ENCODE measurements at regions not wholly inside any gene's neighbourhood (a gene's known extent, or its start where the extent isn't known, plus 50 kb on each side); places are given as distances from the start of the nearest gene placed in this dataset.

DNA sequence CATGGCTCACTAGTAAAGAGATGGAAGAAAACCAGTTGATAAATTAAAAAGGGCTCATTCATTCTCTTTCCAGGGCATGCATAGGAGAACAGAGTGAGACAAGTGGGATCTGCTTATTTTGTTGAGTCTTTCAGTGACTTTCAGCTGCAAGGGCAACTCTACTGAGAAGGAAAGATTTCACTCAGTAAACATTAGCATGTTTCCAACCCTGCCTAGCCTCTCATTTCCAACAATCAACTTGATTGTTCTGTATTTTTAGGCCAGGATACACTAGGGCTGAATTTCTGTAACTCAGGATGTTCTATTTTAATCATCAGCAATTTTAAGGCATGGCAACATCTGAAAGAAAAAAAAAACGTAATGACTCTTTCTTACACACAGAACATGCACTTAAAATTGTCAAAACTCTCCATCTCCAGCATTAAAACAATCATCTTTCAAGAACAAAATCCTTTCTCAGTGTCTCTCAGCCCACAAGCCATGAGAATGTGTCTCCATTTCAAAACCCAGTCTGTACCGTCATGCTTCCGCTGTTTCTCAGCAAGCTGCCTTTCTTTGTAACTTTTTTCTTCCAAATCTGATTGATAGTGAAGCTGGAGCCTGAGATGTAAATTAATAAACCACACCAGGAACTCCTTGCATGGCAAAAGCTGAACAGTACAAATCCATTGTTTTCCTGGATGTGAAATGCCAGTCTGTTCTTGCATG is 147.2 kb upstream of the KLF14 start:
- DNase-seq, result no peak

DNA sequence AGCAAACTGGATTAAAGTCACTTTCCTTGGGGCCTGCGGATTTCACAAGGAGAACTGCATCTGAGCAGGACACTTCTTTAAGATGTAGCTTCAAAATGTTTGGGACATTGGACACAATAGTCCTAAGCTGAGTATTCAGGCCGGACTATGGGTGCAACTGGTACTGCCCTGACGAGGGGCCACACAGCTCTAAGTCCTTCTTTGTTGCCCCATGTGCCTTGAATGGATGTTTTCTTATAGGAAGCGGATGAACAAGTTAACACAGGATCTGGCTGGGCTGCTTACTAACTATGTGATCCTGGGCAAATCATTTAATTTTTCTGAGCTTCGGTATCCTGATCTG is 147.8 kb upstream of the KLF14 start:
- no peak for DNase-seq

DNA sequence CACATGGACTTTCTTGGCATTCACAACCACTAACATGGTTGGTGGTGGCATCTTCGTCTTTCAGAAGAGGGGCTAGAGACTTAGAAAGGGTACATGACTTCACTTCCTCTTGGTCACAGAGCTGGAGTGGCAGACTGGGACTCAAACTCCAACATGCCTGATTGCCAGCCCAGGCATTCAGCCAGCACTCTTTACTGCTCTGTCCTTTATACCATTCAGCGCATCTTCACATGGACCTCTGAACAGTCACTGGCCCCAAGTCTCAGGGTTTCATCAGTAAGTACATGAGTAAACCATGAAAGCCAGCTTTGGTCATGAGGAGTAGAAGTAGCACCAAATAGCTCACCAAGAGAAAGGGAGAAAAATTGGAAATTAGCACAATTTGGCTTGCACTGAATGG is 148.4 kb upstream of the KLF14 start:
- DNase-seq, result no peak

DNA sequence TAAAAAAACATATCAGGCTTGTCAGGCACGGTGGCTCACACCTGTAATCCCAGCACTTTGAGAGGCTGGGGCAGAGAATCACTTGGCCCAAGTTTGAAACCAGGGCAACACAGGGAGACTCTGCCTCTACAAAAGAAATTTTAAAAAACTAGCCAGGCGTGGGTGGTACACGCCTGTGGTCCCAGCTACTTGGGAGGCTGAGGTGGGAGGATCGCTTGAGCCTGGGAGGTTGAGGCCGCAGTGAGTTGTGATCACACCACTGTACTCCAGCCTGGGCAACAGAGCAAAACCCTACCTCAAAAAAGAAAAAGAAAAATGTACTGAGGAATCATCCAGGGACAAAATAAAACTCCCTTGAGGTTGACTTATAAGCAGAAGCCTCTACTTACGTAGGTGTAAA is 149.9 kb upstream of the KLF14 start:
- DNase-seq, result no peak

DNA sequence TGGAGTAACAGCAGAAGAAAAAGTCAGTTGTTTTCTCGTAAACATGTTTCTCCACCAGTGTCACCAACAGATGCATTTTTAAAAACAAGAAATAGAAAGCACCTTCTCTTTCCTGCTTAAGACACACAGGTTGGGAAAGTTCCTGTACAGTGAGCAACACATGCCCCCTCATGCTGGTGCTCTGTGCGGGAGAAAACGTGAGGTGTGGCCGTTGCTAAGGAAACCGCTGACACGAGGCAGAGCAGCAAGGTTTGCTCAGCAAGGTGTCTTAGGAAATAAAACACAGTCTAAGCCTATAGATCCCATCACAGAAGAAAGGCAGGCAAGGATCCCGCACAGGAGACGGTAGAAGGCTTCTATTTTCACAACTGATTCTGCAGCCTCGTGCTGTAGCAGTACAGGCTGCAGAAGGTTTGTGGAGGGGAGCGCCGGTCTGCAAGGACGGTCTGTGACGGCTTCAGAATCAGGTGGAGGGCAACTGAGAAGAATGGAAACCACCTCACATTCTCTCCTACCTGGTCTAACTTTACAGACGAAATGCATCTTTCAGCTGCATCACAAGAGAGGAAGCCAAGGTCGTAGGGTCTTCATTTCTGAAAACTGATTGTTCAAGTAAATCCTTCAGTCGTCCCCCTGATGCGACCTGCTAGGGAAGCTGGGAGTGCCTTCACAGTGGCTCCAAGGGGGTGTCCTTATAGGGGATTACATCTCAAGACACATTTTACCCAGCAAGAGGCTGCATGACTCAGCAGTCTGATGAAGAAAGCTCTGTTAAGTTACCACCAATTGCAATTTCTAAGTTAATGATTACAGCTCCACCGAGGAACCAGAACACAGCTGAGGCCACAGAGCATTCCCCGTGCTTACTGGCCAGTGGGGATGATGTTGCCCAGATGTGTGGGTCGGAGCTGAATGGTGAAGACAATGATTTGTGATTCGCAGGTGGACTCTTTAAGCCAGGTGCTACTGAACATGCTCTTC is 150.7 kb upstream of the KLF14 start:
- no peak for DNase-seq

DNA sequence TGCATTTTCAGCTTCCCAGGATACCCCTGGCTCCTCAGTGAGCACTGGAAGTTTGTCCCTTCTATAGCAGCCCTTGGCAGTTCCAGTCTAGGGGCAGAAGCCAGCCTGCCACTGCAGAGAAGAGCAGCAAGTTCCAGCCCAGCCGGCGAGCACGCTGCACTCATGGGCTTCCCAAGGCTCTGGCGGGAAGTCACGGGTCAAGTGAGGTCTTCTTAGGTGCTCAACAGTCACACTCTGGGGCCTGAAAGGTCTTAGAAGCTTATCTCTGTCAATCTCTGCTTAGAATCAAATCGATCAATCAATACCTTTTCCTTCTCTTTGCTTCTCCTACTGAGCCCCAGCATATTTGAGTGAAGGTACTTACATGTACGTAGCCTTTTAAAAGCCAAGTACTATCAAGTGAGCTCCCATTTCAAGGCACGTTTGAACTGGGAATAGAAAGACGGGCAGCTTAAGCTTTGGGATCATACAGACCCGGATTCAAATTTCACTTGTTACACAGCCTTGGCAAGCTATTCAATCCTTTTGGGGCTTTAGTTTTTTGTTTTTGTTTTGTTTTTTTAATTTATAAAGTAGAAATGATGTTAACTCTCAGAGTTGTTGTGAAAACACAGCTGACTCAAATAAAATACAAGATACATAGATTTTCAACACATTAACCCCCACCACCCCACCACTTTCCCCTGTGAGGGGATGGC is 152.6 kb upstream of the KLF14 start:
- DNase-seq, result no peak

DNA sequence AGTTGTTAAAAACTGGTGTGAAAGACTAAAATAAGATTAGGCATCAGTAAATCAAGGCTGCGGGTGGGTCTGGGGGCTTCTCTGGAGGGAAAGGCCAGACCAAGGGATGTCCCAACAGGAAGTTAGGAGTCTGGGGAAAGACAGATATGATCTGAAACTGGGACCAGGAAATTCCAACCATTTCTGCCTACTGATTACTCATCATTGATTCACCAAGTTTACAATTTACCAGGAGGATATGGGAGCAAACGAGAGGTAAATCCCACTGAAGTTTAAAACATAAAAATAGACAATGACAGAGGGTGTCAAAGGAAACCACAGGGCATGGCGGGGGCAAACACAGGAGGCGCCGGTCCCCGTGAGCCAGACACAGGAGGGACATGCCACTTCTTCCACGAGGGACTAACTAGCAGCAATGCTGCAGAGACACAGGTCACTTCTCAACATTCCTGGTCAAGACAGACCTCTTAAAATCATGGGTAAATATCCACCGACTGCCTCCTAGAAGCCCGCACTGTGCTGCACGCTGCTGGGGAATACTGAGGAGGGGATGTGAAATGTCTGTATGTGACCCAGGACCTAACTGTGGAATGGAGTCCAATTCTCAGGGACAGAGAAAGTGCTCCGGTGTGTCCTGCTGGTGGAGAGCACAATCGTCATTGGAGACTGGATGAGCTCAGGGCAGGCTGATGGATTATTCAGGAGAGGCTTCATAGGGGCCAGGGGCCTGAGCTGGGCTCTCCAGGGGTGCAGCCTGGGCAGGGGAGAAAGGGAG is 153.4 kb upstream of the KLF14 start:
- no peak for DNase-seq

DNA sequence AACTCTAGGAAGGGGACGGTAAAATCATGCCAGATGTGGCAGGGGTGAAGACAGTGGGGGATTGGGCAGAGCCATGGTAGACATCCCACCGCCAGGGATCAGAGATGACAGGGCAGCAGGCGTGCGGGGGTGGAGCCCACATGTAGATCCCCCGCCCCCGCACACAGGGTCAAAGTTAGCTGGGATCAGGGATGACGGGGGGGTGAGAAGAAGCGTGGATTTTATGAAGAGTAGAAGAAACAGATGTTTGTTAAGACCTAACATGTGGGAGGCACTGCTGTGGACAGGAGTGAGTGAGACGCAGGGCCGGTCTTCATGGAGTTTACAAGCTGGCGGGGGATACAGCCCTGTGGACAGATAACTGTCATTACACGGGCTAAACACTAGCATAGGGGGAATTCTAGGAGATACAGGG is 154.0 kb upstream of the KLF14 start:
- DNase-seq, result no peak

DNA sequence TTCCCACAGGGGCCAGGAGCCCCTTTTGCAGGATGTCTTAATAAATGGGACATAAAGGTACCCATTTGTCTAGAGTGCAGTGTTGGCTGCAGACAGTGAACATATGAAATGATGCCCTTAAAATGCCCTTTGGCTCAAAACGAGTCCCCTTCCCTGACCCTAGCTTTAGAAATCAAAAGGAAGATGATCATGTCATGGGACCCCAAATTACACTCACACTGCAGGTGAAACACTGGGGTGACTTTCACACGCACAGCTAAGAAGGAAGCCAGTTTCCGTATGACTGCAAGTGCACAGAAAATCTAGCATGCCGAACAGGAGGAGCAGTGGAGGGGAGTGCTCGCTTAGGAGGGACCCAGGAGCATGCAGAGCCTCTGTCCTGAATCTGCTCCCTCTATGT is 154.5 kb upstream of the KLF14 start:
- DNase-seq, result no peak

DNA sequence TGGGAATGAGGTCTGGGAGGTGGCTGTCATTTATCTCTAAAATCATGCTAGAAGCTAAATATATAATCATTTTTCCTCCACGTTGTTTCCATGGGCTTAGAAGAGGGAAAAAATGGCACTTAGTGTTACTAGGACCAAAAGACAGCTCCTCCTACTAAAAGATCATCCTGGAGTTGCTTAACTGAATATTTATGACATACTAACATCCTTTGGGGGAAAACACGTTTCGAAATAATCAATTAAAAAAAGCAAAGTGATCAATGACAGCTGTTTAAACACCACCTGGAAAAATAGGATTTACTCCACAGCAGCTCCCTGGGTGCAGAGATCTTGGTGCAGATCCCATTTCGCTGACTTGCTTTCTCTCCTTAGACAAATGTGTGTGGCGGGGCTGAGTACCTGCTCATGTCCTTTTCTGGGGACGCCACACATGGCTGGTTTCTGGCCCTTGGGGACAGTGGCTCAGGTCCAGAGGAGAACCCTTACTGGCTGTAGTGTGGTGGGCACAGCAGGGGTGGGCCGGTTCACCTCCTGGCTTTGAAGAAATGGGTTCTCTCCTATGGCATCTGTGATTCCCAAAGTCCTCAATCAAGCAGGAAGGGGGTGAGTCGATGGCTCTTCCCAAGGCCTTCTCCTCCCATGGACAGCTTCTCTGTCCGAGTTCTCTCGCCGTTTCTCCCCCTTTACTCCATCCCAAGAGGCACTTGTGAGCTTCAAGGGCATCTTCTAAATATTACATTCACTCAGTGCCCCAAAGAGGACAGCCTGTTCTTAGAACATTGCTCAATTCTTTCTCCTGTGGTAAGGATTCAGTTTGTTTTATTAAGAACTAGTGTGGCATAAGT is 156.4 kb upstream of the KLF14 start:
- DNase-seq, result no peak

DNA sequence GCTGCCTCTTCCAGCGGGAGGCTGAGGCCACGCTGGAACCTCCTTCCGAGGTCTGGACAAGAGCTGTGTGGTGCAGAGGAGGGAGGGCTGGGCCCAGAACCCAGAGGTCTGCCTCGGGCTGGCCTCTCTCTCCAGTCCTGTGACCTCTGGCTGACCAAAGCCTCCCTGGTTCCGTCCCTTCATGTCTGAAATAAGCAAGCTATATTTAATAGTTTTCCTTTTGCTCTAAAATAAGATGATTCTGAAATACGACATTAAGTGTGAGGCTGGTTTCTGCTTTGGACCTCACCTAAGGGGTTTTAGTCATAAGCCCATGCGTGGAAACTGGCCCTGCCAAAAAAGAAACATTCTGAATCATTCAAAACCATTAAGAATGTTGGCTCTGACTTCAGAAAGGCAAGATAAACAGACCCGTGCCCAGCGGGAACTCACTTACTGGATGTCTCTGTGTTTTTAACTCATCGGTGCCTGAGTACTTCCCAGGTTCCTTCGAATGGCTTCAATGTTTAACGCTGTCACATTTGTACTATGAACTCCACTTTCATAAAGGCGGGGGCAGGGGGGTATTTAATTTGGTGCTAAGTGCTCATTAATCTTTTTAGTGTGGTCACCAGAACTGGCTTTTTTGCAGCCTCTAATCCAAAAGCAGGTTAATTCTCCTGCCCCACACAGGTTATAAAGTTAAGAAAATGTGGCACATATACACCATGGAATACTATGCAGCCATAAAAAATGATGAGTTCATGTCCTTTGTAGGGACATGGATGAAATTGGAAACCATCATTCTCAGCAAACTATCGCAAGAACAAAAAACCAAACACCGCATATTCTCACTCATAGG is 157.5 kb upstream of the KLF14 start:
- DNase-seq, result no peak

DNA sequence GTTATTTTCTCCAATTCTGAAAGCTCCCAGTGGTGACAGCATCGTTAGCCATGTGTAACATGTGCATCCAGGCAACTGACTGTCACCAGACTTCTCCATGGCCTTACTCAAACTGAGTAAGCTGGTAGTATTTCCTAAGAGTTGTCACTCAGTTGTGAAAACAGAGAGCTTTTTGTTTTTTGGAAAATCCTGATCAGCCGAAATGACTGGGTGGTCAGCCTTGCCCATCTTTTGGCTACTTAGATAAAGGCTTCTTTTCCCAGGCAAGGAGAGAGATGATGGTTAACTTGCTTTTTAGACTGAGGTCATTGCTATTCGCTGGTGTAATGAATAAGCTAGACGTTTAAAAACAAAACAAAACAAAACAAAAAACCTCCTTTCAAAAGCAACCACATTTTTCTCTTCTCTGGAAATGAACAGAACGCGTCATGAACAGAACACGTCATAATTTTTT is 159.5 kb upstream of the KLF14 start:
- DNase-seq, result no peak

DNA sequence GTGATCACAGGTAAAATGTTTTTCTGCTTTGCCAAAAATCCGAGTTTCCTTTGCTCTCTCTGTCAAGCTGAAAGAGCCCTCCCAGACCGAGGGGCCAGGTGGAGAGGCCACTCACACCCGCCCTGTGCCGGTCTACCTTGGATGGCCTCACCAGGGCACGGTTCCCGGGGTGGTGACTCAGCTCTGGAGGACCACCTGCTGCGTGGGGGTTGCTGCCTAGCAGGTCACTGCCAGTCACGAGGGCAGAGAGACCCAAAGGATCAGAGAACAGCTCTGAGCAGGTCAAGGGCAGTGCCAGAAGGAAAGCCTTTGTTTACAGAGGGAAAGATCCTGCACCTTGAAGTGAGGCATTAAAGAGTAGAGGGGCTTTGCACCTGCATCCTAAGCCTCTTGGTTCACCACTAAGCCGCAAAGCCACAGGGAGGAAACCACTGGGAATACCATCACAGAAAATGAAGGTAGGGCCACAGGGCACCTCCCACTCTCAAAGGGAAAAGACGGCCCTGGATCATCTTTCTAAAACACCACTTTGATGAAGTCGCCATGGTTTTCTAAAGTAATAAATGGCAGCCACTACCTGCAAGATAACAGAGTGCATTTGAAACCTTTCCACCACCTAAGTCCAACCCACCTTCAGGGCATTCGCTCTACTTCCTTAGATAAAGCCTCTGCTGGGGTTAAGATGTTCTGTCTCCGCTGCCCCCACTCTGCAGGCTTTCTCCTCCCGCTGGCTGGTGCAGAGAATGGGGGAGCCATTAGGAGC is 160.3 kb upstream of the KLF14 start:
- no peak for DNase-seq

DNA sequence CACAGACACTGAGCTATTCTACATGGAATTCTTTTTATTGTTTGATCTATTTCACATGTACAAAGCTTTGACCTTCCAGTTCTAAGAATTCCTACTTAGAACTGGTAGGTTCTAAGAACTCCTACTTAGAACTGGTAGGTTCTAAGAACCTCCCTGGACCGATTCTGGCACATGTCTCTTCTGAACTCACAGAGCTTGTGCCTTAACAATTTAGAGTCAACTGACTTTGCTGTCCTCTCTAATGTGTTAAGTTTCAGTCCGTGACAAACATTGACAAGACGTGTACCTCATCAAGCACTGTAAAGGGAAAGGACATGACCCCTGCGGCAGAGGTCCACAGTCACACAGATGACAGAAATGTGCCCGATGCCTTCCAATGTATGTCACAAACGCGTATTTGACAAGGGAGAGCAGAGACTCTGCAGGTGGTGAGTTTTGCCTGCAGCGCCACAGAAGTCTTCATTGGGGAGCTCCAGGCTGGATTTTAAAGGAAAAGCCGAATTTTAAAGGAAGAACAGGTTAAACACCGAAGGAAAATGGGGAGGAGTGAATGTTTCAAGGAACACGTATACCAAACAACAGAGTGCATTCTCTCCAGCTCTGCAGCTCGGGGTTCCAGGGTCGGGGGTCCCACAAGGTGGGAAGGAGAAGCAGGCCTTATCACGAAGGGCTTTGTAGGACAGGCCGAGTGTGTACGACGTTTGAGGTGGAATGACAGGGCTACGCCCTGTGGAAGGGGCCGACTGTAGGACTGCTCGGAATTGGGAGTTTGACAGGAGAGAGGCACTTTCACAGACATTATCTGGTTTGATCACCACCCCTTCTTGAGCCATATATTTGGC is 161.1 kb upstream of the KLF14 start:
- no peak for DNase-seq

DNA sequence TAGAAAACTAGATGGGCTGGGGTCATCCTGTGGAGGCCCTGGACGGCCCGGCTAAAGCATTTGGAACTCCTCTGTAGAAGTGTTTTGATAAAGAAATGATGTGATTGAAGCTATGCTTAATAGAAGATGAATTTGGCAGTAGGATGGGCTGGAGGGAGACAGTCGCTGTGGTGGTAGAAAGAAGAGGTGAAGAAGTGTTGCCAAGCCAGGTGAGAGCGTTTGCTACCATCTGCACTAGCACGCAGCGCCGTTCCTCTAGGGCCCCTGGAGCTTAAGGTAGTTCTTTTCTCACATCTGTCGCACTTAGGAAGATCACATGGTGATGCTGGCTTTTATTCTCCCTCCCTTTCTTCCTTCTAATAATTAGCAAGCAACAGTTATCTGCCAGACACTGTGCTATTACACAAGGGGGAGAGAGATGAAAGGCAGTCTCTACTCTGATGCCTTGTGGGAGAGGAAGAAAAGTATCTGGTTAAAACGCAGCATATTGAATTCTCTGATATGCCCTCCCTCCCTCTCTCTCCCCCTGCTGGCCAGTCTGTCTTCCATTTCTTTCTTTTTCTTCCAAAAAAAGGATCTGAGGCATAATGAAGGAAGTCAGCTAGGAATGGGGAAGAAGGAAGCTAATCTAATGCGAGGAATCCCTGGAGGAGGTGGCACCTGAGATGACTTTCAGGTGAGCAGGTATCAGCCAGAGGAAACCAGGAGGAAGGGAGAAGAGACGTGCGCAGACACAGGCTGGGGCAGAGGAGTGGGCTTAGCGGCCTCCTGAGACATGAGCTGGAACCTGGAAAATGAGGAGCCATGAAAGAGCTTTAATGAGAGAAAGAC is 162.3 kb upstream of the KLF14 start:
- DNase-seq, result no peak

DNA sequence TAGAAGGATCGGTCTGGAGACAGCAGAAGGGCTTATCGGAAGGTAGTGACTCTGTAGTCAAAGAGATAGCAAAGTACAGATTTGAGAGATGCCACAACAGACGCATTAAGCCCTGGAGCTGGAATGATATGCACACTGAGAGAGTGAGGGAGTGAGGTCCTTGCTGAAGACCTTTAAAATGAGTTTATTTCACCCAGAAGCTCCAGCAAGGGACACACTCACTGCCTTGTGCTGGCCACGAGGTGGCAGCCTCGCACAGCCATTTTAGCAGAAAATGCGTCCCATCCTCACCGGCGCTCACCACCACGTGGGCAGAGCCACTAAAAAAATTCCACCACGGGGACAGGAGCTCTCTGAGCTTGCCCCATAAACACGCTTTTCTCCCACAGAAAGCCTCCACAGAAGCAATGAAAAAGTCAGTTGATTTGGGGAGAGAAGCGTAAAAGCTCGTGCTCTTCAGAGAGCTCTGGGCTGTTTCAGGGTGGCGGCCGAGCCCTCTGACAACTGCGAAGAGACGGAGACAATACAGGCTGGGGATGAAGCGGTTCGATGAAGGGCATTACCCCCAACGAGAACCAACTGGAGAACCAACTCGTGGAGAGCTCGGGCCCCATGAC is 163.0 kb upstream of the KLF14 start:
- no peak for DNase-seq

DNA sequence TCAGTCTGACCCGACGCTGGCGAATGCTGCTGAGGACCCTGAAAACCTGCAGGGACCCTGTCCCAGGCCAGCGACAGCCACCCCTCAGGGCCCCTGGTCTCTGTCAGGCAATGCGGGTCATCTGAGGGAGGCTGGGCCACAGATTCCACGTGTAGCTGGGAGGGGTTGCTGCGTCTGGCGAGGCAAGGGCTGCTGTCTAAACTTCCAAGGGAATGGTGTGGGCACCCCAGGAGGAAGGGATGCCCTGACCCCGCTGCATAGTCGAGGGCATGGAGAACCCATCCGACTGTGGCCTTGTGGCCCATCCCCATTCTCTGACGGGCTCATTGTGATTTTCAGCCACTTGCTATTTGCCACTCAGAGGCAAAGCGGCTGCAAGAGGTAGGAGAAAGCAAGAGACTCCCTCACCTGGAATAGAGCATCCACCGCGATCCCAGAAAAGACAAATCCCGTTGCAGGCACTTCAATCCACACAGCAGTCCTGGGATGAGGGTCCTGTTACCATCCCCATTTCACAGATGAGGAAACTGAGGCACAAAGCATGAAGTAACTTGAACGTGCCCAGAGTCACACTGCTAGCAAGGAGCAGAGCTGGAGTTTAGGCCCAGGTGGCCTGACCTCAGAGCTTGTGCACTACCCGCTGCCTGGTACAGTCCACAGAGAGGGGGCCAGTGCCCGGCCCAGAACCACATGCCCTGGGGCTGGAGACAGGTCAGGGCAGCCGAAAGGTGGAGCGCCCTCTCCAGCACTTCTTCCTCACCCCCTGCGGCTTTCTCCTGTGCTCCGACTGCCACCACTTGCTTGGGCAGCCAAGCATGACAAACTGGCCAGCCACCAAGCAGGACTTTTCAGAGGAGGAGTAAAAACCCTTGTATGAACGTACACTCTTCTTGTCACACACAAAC is 163.8 kb upstream of the KLF14 start:
- no peak for DNase-seq

All from NK-92 treated with Interleukin-12 subunit alpha and Interleukin-12 subunit beta, amount 100 ng/mL, for 24 hours (cell line).